K562 (cell line): ENCODE measurements at regions not wholly inside any gene's neighbourhood (a gene's known extent, or its start where the extent isn't known, plus 50 kb on each side); places are given as distances from the start of the nearest gene placed in this dataset.

Source experiments
- ATAC-seq: fragments of 200-7000 bp; cut with Tn5 transposase; 3 replicates; pipeline ENCODE4 v1.9.1; 2020; ENCODE audit warnings: moderate library complexity
- BruUV-seq: library from RNA; stranded (reverse); fragments of 400-500 nt; replicated peaks from 2 replicates; lab custom pipeline; 2021; lab: Mats Ljungman, UMichigan
- CTCF ChIA-PET: fragments of 300-600 bp; formaldehyde crosslinking; extraction: SDS; loops from one replicate; lab custom pipeline; 2021; ENCODE audit warnings: low intra/inter-chr PET ratio; lab: Yijun Ruan, JAX
- POLR2A ChIA-PET: fragments of 300-600, 350-650 bp; sonication (Branson Sonifier 250); formaldehyde crosslinking; extraction: SDS; loops from one replicate; lab custom pipeline; 2021; ENCODE audit warnings: antibody characterized with exemption, inconsistent platforms; lab: Yijun Ruan, JAX
- DNase-seq, 4 experiments: peaks; one replicate each; pipeline versions ENCODE4 v3.0.0 to v3.0.0-alpha.2; 2011 to 2018; ENCODE audit warnings: low spot score in 3 of 4, mixed read lengths in 3 of 4; ENCODE audit errors: extremely low read depth in 1 of 4
- FAIRE-seq: peaks from 2 replicates; lab custom pipeline; 2011; peaks lifted over from hg19 to GRCh38; lab: Jason Lieb, UNC
- H2AFZ ChIP-seq: 2 replicates; pipeline ENCODE4 v1.6.0; 2011; ENCODE audit warnings: low read depth, low read length, control low read depth, inconsistent platforms
- H3K27ac ChIP-seq: fragments of 200-600 bp; 3 replicates; pipeline ENCODE4 v1.8.0; 2011; ENCODE audit warnings: low read depth, mild to moderate bottlenecking, control low read depth, inconsistent platforms, low read length, moderate library complexity, mixed read lengths; ENCODE audit errors: extremely low read depth
- H3K27me3 ChIP-seq, 2 experiments: fragments of 300-600 bp in 1 of 2; 2 replicates in 1 of 2; 3 replicates in 1 of 2; pipeline versions ENCODE4 v1.6.0 to v1.8.0; 2011; ENCODE audit warnings: inconsistent platforms in 2 of 2, low read length in 2 of 2, mild to moderate bottlenecking in 1 of 2, mixed read lengths in 1 of 2, moderate library complexity in 1 of 2; ENCODE audit not compliant: control insufficient read depth in 2 of 2, insufficient read depth in 2 of 2
- H3K36me3 ChIP-seq: fragments of 300-600 bp; 3 replicates; pipeline ENCODE4 v1.8.0; 2011; ENCODE audit warnings: mild to moderate bottlenecking, low read length, inconsistent platforms; ENCODE audit not compliant: control insufficient read depth, insufficient read depth
- H3K4me1 ChIP-seq, 2 experiments: fragments of 200-600 bp in 1 of 2; replicated peaks in 1 of 2; 2 replicates in 1 of 2; 3 replicates in 1 of 2; pipeline versions ENCODE4 v1.5.1 to v1.8.0; 2011; ENCODE audit warnings: inconsistent platforms in 2 of 2, low read length in 2 of 2, mild to moderate bottlenecking in 1 of 2, mixed read lengths in 1 of 2, moderate library complexity in 1 of 2; ENCODE audit not compliant: control insufficient read depth in 2 of 2, insufficient read depth in 2 of 2
- H3K4me2 ChIP-seq: 2 replicates; pipeline ENCODE4 v1.6.1; 2011; ENCODE audit warnings: low read length, control low read depth, inconsistent platforms, mixed read lengths; ENCODE audit not compliant: insufficient read depth
- H3K4me3 ChIP-seq: fragments of 200-600 bp; sonication (generic), shearing (Covaris generic); 2 replicates; pipeline ENCODE4 v1.5.1; 2016; ENCODE audit warnings: control low read depth, inconsistent platforms
- H3K79me2 ChIP-seq: fragments of 200-600 bp; 3 replicates; pipeline ENCODE4 v1.8.0; 2011; ENCODE audit warnings: low read length, inconsistent platforms; ENCODE audit not compliant: control insufficient read depth, insufficient read depth
- H3K9ac ChIP-seq, 2 experiments: 2 replicates each; pipeline versions ENCODE4 v1.6.0 to v1.6.1; 2011; ENCODE audit warnings: low read depth in 2 of 2, low read length in 2 of 2, control low read depth in 1 of 2, inconsistent platforms in 1 of 2, mild to moderate bottlenecking in 1 of 2, mixed read lengths in 1 of 2; ENCODE audit not compliant: insufficient read depth in 1 of 2
- H3K9me1 ChIP-seq: one replicate; pipeline ENCODE4 v1.6.0; 2011; ENCODE audit warnings: inconsistent platforms, mild to moderate bottlenecking, low read length, moderate library complexity; ENCODE audit not compliant: control insufficient read depth, insufficient read depth
- H3K9me3 ChIP-seq: replicated peaks from 2 replicates; pipeline ENCODE4 v1.5.1; 2011; ENCODE audit warnings: low read depth, low read length, inconsistent platforms; ENCODE audit not compliant: control insufficient read depth, insufficient read depth
- H4K20me1 ChIP-seq: replicated peaks from 2 replicates; pipeline ENCODE4 v1.6.1; 2011; ENCODE audit warnings: low read length, inconsistent platforms, mixed read lengths; ENCODE audit not compliant: control insufficient read depth, insufficient read depth
- HDAC8 ChIP-seq: fragments of 450-650 bp; IDR thresholded peaks from 2 replicates; pipeline ENCODE4 v1.6.1; 2016; ENCODE audit warnings: mild to moderate bottlenecking, missing genetic modification characterization, moderate library complexity, missing compliant biosample characterization
- WGBS: fragments of 100-300 bp; shearing (Covaris generic); methylation state at CpG from one replicate; pipeline ENCODE4 v1.1.6; 2016; ENCODE audit warnings: low coverage, mixed read lengths; ENCODE audit not compliant: insufficient coverage; ENCODE audit errors: missing lambda C conversion rate; 5-methylcytosine and 5-hydroxymethylcytosine counted together
- in situ Hi-C: fragments of 300-500 bp; cut with MboI; formaldehyde crosslinking; loops from 4 replicates; pipeline ENCODE4 v1.15.0; 2018; ENCODE audit warnings: inconsistent platforms, mixed read lengths
- intact Hi-C: fragments of 100-400 bp; cut with micrococcal nuclease; formaldehyde crosslinking; loops from 2 replicates; pipeline ENCODE4 v1.14.2; 2022
- TF ChIP-seq, protein P1 (sequence below): IDR thresholded peaks from 2 replicates; pipeline ENCODE4 v1.6.1; 2016; ENCODE audit warnings: missing genetic modification characterization, missing compliant biosample characterization
- TF ChIP-seq, protein P2 (sequence below): fragments of 450-650 bp; formaldehyde crosslinking; IDR thresholded peaks from 2 replicates; pipeline ENCODE4 v1.4.0; 2022; ENCODE audit warnings: missing genetic modification characterization
- TF ChIP-seq, protein P3 (sequence below): sonication (generic); formaldehyde crosslinking; IDR thresholded peaks from 2 replicates; pipeline ENCODE4 v1.5.0; 2020; ENCODE audit warnings: missing genetic modification reagents

DNA sequence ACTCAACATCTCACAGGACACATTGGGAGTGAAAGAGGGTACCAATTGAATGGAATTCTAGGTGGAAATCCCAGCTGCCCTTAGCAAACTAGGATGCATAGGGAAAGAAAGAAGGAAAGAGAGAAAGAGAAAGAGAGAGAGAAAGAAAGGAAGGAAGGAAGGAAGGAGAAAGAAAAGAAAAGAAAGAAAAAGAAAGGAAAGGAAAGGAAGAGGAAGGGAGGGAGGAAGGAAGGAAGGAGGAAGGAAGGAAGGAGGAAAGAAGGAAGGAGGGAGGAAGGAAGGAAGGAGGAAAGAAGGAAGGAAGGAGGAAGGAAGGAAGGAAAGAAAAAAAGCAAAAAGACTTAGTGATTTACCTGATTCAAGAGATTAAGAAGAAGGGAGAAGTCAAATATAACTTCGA is 143.9 kb downstream of the SS18 start:
- no peaks in the 10 kb centered on the region for H3K27me3 ChIP-seq
- BruUV-seq, result no TSS peak
- H3K9me3 ChIP-seq, result no peaks in the 10 kb centered on the region
- H3K4me2 ChIP-seq, result no peak overlapping the region
- ChIA-PET POLR2A (no interaction called here), CTCF (no interaction called here)
- H3K4me1 ChIP-seq, result no peaks in the 10 kb centered on the region
- intact Hi-C loops (no loop called here), in situ Hi-C loops (no loop called here)
- H3K27ac ChIP-seq, result no peak overlapping the region
- no peak overlapping the region for H3K9ac ChIP-seq
- TF ChIP-seq, protein P1, sequence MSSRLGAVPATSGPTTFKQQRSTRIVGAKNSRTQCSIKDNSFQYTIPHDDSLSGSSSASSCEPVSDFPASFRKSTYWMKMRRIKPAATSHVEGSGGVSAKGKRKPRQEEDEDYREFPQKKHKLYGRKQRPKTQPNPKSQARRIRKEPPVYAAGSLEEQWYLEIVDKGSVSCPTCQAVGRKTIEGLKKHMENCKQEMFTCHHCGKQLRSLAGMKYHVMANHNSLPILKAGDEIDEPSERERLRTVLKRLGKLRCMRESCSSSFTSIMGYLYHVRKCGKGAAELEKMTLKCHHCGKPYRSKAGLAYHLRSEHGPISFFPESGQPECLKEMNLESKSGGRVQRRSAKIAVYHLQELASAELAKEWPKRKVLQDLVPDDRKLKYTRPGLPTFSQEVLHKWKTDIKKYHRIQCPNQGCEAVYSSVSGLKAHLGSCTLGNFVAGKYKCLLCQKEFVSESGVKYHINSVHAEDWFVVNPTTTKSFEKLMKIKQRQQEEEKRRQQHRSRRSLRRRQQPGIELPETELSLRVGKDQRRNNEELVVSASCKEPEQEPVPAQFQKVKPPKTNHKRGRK (tag), result peak; percentile 86
- TF ChIP-seq, protein P2, sequence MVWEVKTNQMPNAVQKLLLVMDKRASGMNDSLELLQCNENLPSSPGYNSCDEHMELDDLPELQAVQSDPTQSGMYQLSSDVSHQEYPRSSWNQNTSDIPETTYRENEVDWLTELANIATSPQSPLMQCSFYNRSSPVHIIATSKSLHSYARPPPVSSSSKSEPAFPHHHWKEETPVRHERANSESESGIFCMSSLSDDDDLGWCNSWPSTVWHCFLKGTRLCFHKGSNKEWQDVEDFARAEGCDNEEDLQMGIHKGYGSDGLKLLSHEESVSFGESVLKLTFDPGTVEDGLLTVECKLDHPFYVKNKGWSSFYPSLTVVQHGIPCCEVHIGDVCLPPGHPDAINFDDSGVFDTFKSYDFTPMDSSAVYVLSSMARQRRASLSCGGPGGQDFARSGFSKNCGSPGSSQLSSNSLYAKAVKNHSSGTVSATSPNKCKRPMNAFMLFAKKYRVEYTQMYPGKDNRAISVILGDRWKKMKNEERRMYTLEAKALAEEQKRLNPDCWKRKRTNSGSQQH, result 0 out of 2 replicates have a peak, but pooled peaks have one; percentile 18
- TF ChIP-seq HDAC8, result no peak
- TF ChIP-seq, protein P3, sequence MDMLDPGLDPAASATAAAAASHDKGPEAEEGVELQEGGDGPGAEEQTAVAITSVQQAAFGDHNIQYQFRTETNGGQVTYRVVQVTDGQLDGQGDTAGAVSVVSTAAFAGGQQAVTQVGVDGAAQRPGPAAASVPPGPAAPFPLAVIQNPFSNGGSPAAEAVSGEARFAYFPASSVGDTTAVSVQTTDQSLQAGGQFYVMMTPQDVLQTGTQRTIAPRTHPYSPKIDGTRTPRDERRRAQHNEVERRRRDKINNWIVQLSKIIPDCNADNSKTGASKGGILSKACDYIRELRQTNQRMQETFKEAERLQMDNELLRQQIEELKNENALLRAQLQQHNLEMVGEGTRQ (CRISPR knock-in tag), result no peak
- no peaks in the 10 kb centered on the region for H3K79me2 ChIP-seq
- no peaks in the 10 kb centered on the region for H3K36me3 ChIP-seq
- H4K20me1 ChIP-seq, result no peaks in the 10 kb centered on the region
- H3K4me3 ChIP-seq, result no peak overlapping the region
- H2AFZ ChIP-seq, result no peak overlapping the region
- DNase-seq, result no peak
- 0% methylated on average over 1 of the region's 1 CpG for WGBS
- no peak for ATAC-seq
- FAIRE-seq, result no peak
- H3K9me1 ChIP-seq, result no peaks in the 10 kb centered on the region
